GM23338 (cell line): ENCODE measurements at regions not wholly inside any gene's neighbourhood (a gene's known extent, or its start where the extent isn't known, plus 50 kb on each side); places are given as distances from the start of the nearest gene placed in this dataset.

Experiments used
- CREB1 ChIP-seq: fragments of 250-450 bp; sonication (Bioruptor Pico); IDR thresholded peaks from 2 replicates; pipeline ENCODE4 v1.5.0; 2020; ENCODE audit warnings: low read depth, mild to moderate bottlenecking, moderate library complexity
- CTCF ChIP-seq, 2 experiments: fragments of 200-600 bp in 1 of 2; sonication (generic) in 1 of 2; conservative IDR thresholded peaks; 2 replicates each; pipeline versions ENCODE4 v1.5.1 to v1.6.1; 2016 to 2017; ENCODE audit warnings: antibody characterized with exemption in 2 of 2, low read depth in 2 of 2, mild to moderate bottlenecking in 2 of 2, moderate library complexity in 1 of 2
- ETS1 ChIP-seq: IDR thresholded peaks from 2 replicates; pipeline ENCODE4 v1.6.1; 2016; ENCODE audit warnings: antibody characterized with exemption
- EZH2 ChIP-seq: fragments of 200-600 bp; sonication (generic); IDR thresholded peaks from one replicate; pipeline ENCODE4 v1.8.0; 2017; ENCODE audit warnings: antibody characterized with exemption, mild to moderate bottlenecking, low read depth; ENCODE audit not compliant: unreplicated experiment
- EZH2phosphoT487 ChIP-seq: fragments of 200-600 bp; sonication (generic); IDR thresholded peaks from one replicate; pipeline ENCODE4 v1.8.1; 2018; ENCODE audit warnings: antibody characterized with exemption; ENCODE audit not compliant: unreplicated experiment
- JUNB ChIP-seq: IDR thresholded peaks from one replicate; pipeline ENCODE4 v1.6.1; 2016; ENCODE audit warnings: antibody characterized with exemption; ENCODE audit not compliant: unreplicated experiment
- NANOG ChIP-seq: IDR thresholded peaks from 2 replicates; pipeline ENCODE4 v1.6.1; 2016; ENCODE audit warnings: antibody characterized with exemption, borderline replicate concordance
- POLR2AphosphoS5 ChIP-seq: IDR thresholded peaks from 2 replicates; pipeline ENCODE4 v1.6.1; 2016; ENCODE audit warnings: antibody characterized with exemption, low read depth
- REST ChIP-seq: IDR thresholded peaks from one replicate; pipeline ENCODE4 v1.6.1; 2018; ENCODE audit warnings: antibody characterized with exemption; ENCODE audit not compliant: unreplicated experiment
- STAT1 ChIP-seq: IDR thresholded peaks from one replicate; pipeline ENCODE4 v1.6.1; 2016; ENCODE audit warnings: antibody characterized with exemption; ENCODE audit not compliant: unreplicated experiment
- ZNF114 ChIP-seq: fragments of 250-450 bp; sonication (Bioruptor Pico); IDR thresholded peaks from 2 replicates; pipeline ENCODE4 v1.5.0; 2020; ENCODE audit warnings: mild to moderate bottlenecking, moderate library complexity
- ZNF331 ChIP-seq: fragments of 250-450 bp; sonication (Bioruptor Pico); IDR thresholded peaks from 2 replicates; pipeline ENCODE4 v1.5.0; 2020; ENCODE audit warnings: low read depth, mild to moderate bottlenecking, moderate library complexity
- ZNF462 ChIP-seq: fragments of 250-450 bp; sonication (Bioruptor Pico); IDR thresholded peaks from 2 replicates; pipeline ENCODE4 v1.5.0; 2020; ENCODE audit warnings: mild to moderate bottlenecking, moderate library complexity

GRCh38 chr2:22020091-22020742 is 896.4 kb downstream of the TDRD15 start:
- TF ChIP-seq CTCF (conservative IDR thresholded peaks at IDR 0.05; ENCODE audit: low read depth in 2 of 2) (no peak), EZH2 (no peak), EZH2phosphoT487 (no peak), POLR2AphosphoS5 (no peak), CREB1 (CRISPR knock-in tag) (no peak), REST (no peak), STAT1 (no peak), ZNF331 (CRISPR knock-in tag) (no peak), JUNB (no peak), ZNF114 (CRISPR knock-in tag) (no peak), NANOG (no peak), ETS1 (no peak), ZNF462 (CRISPR knock-in tag) (no peak)
